ENCODE measurements at regions not wholly inside any gene's neighbourhood (a gene's known extent, or its start where the extent isn't known, plus 50 kb on each side); places are given as distances from the start of the nearest gene placed in this dataset.

GRCh38 chr13:42420304-42420703 lies 148.4 kb downstream of the AKAP11 start:
- H3K79me2 ChIP-seq (ENCODE audit: control insufficient read depth, insufficient read depth, low read length) = no peaks in the 10 kb centered on the region
- intact Hi-C loops (cut with micrococcal nuclease; ENCODE audit: unreplicated experiment) (loop anchor here (1.0 kb wide), 1 partner anchor 14 kb away; no protein-coding TSS in a partner anchor), in situ Hi-C loops (cut with MboI) (no loop called here)
- peak overlapping the region; percentile 50; the same call in 1 of the 2 replicates for H3K27ac ChIP-seq (ENCODE audit: control insufficient read depth, insufficient read depth)
- 0% methylated on average over 2 of the region's 2 CpGs for WGBS (ENCODE audit: insufficient coverage, insufficient replicate concordance, low lambda C conversion rate, missing lambda C conversion rate)
- 0 out of 2 replicates have a peak overlapping the region, but pooled peaks have one; percentile 30 for H3K4me2 ChIP-seq (ENCODE audit: control insufficient read depth, insufficient read depth)
- ChIA-PET RAD21 (ENCODE audit: unreplicated experiment) (interaction anchor here (0.9 to 5.3 kb wide), 4 partner anchors 8 to 59 kb away, joined by 3 to 33 read pairs (median 8); no protein-coding TSS in a partner anchor), SMC1A (ENCODE audit: uncharacterized antibody, unreplicated experiment) (interaction anchor here (0.7 to 4.5 kb wide), 16 partner anchors 12 to 123 kb away, joined by 3 to 25 read pairs (median 5); no protein-coding TSS in a partner anchor), CTCF (interaction anchor here (0.7 to 1.1 kb wide), 2 partner anchors 11 to 58 kb away, joined by 3 to 4 read pairs; no protein-coding TSS in a partner anchor), POLR2A (interaction anchor here (0.8 to 1.1 kb wide), 2 partner anchors 12 to 47 kb away, joined by 3 read pairs; no protein-coding TSS in a partner anchor)
- H3K4me3 ChIP-seq = no peak overlapping the region
- no peaks in the 10 kb centered on the region for H4K20me1 ChIP-seq (ENCODE audit: control insufficient read depth, insufficient read depth)
- H3K4me1 ChIP-seq (ENCODE audit: control insufficient read depth, insufficient read depth, low read length) = peaks cover 32% of the 10 kb centered on the region
- H2AFZ ChIP-seq (ENCODE audit: control insufficient read depth, low read depth, low read length) = no peak overlapping the region
- DNase-seq (ENCODE audit: low read depth, low spot score) (peak; percentile 68), FAIRE-seq (peak; percentile 61), ATAC-seq (peak; percentile 95)
- no peaks in the 10 kb centered on the region; a peak in 2 of 4 replicates for H3K36me3 ChIP-seq (ENCODE audit: control insufficient read depth in 2 of 2, insufficient read depth in 2 of 2, low read length in 1 of 2)
- no TSS peak for BruUV-seq (replicated peaks)
- H3K9me3 ChIP-seq (replicated peaks; ENCODE audit: control insufficient read depth, insufficient read depth, low read length) = peaks cover 9% of the 10 kb centered on the region
- no peak overlapping the region for H3K9ac ChIP-seq (ENCODE audit: control insufficient read depth, insufficient read depth, low read length)
- H3K27me3 ChIP-seq (replicated peaks in 1 of 2; ENCODE audit: control insufficient read depth in 2 of 2, insufficient read depth in 2 of 2, low read length in 1 of 2) = no peaks in the 10 kb centered on the region
- TF ChIP-seq BCL11A (IDR thresholded peaks at IDR 0.05; ENCODE audit: low read depth, low read length) (peak; percentile 66; the same call in 1 of the 2 replicates), NKRF (conservative IDR thresholded peaks at IDR 0.05) (no peak), DPF2 (IDR thresholded peaks at IDR 0.05) (peak; percentile 66; the same call in 1 of the 2 replicates), ZNF217 (IDR thresholded peaks at IDR 0.05) (no peak), SREBF1 (IDR thresholded peaks at IDR 0.05; ENCODE audit: low read length) (no peak), ZBED1 (IDR thresholded peaks at IDR 0.05; ENCODE audit: borderline replicate concordance) (no peak), ZBTB40 (IDR thresholded peaks at IDR 0.05; ENCODE audit: borderline replicate concordance) (no peak), FOS (IDR thresholded peaks at IDR 0.05; ENCODE audit: borderline replicate concordance, extremely low read depth, insufficient read length) (no peak)
- TF ChIP-seq, protein P1, sequence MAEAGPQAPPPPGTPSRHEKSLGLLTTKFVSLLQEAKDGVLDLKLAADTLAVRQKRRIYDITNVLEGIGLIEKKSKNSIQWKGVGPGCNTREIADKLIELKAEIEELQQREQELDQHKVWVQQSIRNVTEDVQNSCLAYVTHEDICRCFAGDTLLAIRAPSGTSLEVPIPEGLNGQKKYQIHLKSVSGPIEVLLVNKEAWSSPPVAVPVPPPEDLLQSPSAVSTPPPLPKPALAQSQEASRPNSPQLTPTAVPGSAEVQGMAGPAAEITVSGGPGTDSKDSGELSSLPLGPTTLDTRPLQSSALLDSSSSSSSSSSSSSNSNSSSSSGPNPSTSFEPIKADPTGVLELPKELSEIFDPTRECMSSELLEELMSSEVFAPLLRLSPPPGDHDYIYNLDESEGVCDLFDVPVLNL (IDR thresholded peaks at IDR 0.05; ENCODE audit: low read depth, low read length) = no peak
- TF ChIP-seq, protein P2, sequence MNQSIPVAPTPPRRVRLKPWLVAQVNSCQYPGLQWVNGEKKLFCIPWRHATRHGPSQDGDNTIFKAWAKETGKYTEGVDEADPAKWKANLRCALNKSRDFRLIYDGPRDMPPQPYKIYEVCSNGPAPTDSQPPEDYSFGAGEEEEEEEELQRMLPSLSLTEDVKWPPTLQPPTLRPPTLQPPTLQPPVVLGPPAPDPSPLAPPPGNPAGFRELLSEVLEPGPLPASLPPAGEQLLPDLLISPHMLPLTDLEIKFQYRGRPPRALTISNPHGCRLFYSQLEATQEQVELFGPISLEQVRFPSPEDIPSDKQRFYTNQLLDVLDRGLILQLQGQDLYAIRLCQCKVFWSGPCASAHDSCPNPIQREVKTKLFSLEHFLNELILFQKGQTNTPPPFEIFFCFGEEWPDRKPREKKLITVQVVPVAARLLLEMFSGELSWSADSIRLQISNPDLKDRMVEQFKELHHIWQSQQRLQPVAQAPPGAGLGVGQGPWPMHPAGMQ (IDR thresholded peaks at IDR 0.05; ENCODE audit: borderline replicate concordance) = no peak
- TF ChIP-seq, protein P3, sequence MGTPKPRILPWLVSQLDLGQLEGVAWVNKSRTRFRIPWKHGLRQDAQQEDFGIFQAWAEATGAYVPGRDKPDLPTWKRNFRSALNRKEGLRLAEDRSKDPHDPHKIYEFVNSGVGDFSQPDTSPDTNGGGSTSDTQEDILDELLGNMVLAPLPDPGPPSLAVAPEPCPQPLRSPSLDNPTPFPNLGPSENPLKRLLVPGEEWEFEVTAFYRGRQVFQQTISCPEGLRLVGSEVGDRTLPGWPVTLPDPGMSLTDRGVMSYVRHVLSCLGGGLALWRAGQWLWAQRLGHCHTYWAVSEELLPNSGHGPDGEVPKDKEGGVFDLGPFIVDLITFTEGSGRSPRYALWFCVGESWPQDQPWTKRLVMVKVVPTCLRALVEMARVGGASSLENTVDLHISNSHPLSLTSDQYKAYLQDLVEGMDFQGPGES (IDR thresholded peaks at IDR 0.05) = no peak
